ENCODE measurements at regions not wholly inside any gene's neighbourhood (a gene's known extent, or its start where the extent isn't known, plus 50 kb on each side); places are given as distances from the start of the nearest gene placed in this dataset.

DNA sequence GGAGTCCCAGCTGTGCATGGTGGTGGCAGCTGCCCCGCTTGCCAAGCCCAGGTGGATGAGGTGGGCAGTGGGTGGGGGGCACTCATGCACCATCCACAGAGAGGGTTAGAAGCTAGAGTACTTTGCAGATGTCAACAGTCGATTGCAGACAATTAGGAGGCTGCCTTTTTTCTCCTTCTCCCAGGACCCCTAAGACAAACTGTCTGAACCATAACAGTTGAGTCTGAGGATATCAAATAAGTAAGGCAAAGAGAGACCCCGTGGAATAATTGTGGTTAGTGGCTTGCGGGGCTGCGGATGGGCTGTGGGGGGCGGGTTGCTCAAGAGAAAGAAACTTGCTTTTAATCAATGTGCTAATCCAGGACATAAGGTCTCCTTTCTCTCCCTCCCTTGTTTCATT is 926.2 kb downstream of the VRK1 start:
- no peak for TF ChIP-seq EZH2 (IDR thresholded peaks at IDR 0.05; ENCODE audit: borderline replicate concordance)
- TF ChIP-seq, protein P1, sequence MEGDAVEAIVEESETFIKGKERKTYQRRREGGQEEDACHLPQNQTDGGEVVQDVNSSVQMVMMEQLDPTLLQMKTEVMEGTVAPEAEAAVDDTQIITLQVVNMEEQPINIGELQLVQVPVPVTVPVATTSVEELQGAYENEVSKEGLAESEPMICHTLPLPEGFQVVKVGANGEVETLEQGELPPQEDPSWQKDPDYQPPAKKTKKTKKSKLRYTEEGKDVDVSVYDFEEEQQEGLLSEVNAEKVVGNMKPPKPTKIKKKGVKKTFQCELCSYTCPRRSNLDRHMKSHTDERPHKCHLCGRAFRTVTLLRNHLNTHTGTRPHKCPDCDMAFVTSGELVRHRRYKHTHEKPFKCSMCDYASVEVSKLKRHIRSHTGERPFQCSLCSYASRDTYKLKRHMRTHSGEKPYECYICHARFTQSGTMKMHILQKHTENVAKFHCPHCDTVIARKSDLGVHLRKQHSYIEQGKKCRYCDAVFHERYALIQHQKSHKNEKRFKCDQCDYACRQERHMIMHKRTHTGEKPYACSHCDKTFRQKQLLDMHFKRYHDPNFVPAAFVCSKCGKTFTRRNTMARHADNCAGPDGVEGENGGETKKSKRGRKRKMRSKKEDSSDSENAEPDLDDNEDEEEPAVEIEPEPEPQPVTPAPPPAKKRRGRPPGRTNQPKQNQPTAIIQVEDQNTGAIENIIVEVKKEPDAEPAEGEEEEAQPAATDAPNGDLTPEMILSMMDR (IDR thresholded peaks at IDR 0.05; ENCODE audit: poor library complexity), result no peak
- no peak for TF ChIP-seq EZH2phosphoT487 (IDR thresholded peaks at IDR 0.05; ENCODE audit: low read depth, severe bottlenecking, unreplicated experiment)
